ENCODE measurements at regions not wholly inside any gene's neighbourhood (a gene's known extent, or its start where the extent isn't known, plus 50 kb on each side); places are given as distances from the start of the nearest gene placed in this dataset.

- no peak overlapping the region for H2BK20ac ChIP-seq (ENCODE audit: low read depth, low read length, poor library complexity, severe bottlenecking)
- H2BK12ac ChIP-seq (ENCODE audit: insufficient read length, low read depth, low read length) = no peak overlapping the region
- H3K9ac ChIP-seq (ENCODE audit: extremely low read depth, insufficient read length, low read length) = no peak overlapping the region
- Mint-ChIP-seq H3K27ac (no peak overlapping the region), H3K36me3 (ENCODE audit: insufficient read depth in 1 of 3, low read depth in 3 of 3) (no peaks in the 10 kb centered on the region; a peak in 1 of 7 replicates), H3K4me3 (no peak overlapping the region), H3K9me3 (no peaks in the 10 kb centered on the region; a peak in 2 of 5 replicates), H3K4me1 (peaks cover 3 to 5% of the 10 kb centered on the region in 2 experiments; a peak in 1 of 4 replicates), H3K27me3 (ENCODE audit: low read depth) (no peaks in the 10 kb centered on the region; the same call in none of the 2 replicates)
- H4K8ac ChIP-seq (replicated peaks; ENCODE audit: insufficient read length, low read depth, low read length) = no peak overlapping the region
- H2BK120ac ChIP-seq (ENCODE audit: low read depth, low read length, poor library complexity, severe bottlenecking) = no peak overlapping the region
- TF ChIP-seq CTCF (conservative IDR thresholded peaks at IDR 0.05) = no peak
- no peak overlapping the region for H4K5ac ChIP-seq (ENCODE audit: insufficient read length, low read depth, low read length)
- no peaks in the 10 kb centered on the region for H3K27me3 ChIP-seq (ENCODE audit: insufficient read depth, low read length)
- no peak overlapping the region for H3K27ac ChIP-seq (ENCODE audit: insufficient read length, low read depth, low read length)
- H3K18ac ChIP-seq (ENCODE audit: insufficient read length, low read depth, low read length) = no peak overlapping the region
- no peaks in the 10 kb centered on the region for H3K79me1 ChIP-seq (ENCODE audit: insufficient read depth, low read depth, low read length, poor library complexity, severe bottlenecking)
- H2AFZ ChIP-seq (ENCODE audit: low read length) = no peak overlapping the region
- no peaks in the 10 kb centered on the region for H3K23me2 ChIP-seq (ENCODE audit: insufficient read length, low read depth, low read length, poor library complexity, severe bottlenecking)
- H3K4me1 ChIP-seq (ENCODE audit: insufficient read depth, low read length) = no peaks in the 10 kb centered on the region
- no peaks in the 10 kb centered on the region for H4K20me1 ChIP-seq (ENCODE audit: control insufficient read depth, insufficient read depth, insufficient read length)
- no peak overlapping the region for H2BK5ac ChIP-seq (ENCODE audit: insufficient read length, low read length)
- no peak overlapping the region for H3K4me2 ChIP-seq (ENCODE audit: insufficient read depth, insufficient read length, low read length)
- no peak for DNase-seq
- H3K23ac ChIP-seq (ENCODE audit: insufficient read length, low read depth, low read length) = no peak overlapping the region
- no peak overlapping the region for H3K56ac ChIP-seq (ENCODE audit: insufficient read length, low read depth, low read length)
- H3K9me3 ChIP-seq (ENCODE audit: control insufficient read depth, low read depth, low read length) = no peaks in the 10 kb centered on the region
- no peak overlapping the region for H2BK15ac ChIP-seq (ENCODE audit: low read depth, low read length)
- H3T11ph ChIP-seq (ENCODE audit: low read length) = no peak overlapping the region
- H4K91ac ChIP-seq (ENCODE audit: insufficient read length, low read depth, low read length) = no peak overlapping the region
- no peak overlapping the region for H2AK5ac ChIP-seq (ENCODE audit: insufficient read length, low read length)
- no peaks in the 10 kb centered on the region for H3K79me2 ChIP-seq (ENCODE audit: insufficient read depth, low read length)
- no CpG with 5 or more reads among the region's 1 CpG for WGBS (ENCODE audit: extremely low coverage, insufficient read length, low lambda C conversion rate)
- no peak overlapping the region for H3K4ac ChIP-seq (ENCODE audit: low read depth, low read length)
- no peak overlapping the region for H3K14ac ChIP-seq (ENCODE audit: insufficient read depth, low read length)
These were observed 228.8 kb upstream of the ZNF462 start for GRCh38 chr9:106634183-106634582.

Measured in H9 (cell line).